Mesothelial cell of epicardium (in vitro differentiated cells): ENCODE measurements at regions not wholly inside any gene's neighbourhood (a gene's known extent, or its start where the extent isn't known, plus 50 kb on each side); places are given as distances from the start of the nearest gene placed in this dataset.

Experiments used
- DNase-seq, 2 experiments: peaks; one replicate each; pipeline ENCODE4 v3.0.0; 2021; ENCODE audit warnings: low spot score in 2 of 2; ENCODE audit not compliant: unreplicated experiment in 2 of 2
- H3K27ac Mint-ChIP-seq: 2 replicates; pipeline ENCODE4 v1.8.0; 2021; ENCODE audit warnings: mixed read lengths
- H3K27me3 Mint-ChIP-seq: 2 replicates; pipeline ENCODE4 v1.8.0; 2021; ENCODE audit warnings: low read depth, mixed read lengths
- H3K36me3 Mint-ChIP-seq: 2 replicates; pipeline ENCODE4 v1.8.0; 2021; ENCODE audit warnings: mixed read lengths
- H3K4me1 Mint-ChIP-seq: 2 replicates; pipeline ENCODE4 v1.8.0; 2021; ENCODE audit warnings: mixed read lengths
- H3K4me3 Mint-ChIP-seq: 2 replicates; pipeline ENCODE4 v1.8.0; 2021; ENCODE audit warnings: mild to moderate bottlenecking, moderate library complexity, mixed read lengths
- H3K9me3 Mint-ChIP-seq: 2 replicates; pipeline ENCODE4 v1.8.0; 2021; ENCODE audit warnings: mixed read lengths
- CTCF ChIP-seq: fragments of 200-600 bp; sonication (generic); IDR thresholded peaks from one replicate; pipeline ENCODE4 v1.5.0; 2021; ENCODE audit warnings: antibody characterized with exemption; ENCODE audit not compliant: unreplicated experiment

DNA sequence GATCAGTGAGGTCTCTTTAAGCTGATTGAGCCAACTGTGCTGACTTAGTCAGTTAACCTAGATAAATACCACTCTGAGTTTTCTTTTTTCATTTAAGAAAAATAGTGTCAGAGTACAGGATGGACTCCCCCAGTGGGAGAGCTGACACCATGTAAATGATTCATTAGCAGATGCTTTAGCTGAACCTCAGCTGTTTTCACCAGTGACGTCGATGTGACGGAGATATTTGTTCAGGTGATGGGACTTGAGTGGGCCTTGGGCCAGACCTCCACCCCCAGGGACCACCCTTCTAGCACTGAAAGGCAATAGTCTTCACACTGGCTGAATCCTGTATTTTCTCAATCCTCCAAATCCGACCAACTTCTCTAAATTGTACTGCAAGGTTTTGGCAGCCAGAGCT is 196.1 kb downstream of the GAS1 start:
- H3K9me3 Mint-ChIP-seq = no peaks in the 10 kb centered on the region
- no peaks in the 10 kb centered on the region for H3K27me3 Mint-ChIP-seq
- no peak for TF ChIP-seq CTCF
- H3K4me3 Mint-ChIP-seq = no peak overlapping the region
- no peak overlapping the region for H3K27ac Mint-ChIP-seq
- H3K4me1 Mint-ChIP-seq = peaks cover 52% of the 10 kb centered on the region
- no peak for DNase-seq
- H3K36me3 Mint-ChIP-seq = no peaks in the 10 kb centered on the region

DNA sequence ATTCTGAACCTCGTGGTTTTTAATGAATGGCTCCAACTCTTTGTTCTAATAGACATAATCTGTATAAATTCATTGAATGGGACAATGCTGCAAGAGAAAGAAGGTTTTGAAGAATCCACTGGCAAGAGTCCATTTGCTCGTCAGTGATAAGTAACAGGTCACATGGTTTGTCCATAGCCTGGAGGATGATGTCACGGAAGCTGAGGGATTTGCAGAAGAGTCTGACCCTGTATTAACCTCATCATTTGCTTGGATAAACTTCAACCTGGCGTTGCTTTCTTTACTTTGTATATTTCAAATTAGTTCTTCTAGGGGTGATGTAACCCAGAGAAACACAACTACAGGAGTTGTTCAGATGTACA is 197.4 kb downstream of the GAS1 start:
- H3K4me1 Mint-ChIP-seq = peaks cover 48% of the 10 kb centered on the region
- no peak for TF ChIP-seq CTCF
- peak overlapping the region; percentile 84 for H3K27ac Mint-ChIP-seq
- no peaks in the 10 kb centered on the region for H3K36me3 Mint-ChIP-seq
- no peak for DNase-seq
- no peaks in the 10 kb centered on the region for H3K9me3 Mint-ChIP-seq
- H3K27me3 Mint-ChIP-seq = no peaks in the 10 kb centered on the region
- H3K4me3 Mint-ChIP-seq = no peak overlapping the region

DNA sequence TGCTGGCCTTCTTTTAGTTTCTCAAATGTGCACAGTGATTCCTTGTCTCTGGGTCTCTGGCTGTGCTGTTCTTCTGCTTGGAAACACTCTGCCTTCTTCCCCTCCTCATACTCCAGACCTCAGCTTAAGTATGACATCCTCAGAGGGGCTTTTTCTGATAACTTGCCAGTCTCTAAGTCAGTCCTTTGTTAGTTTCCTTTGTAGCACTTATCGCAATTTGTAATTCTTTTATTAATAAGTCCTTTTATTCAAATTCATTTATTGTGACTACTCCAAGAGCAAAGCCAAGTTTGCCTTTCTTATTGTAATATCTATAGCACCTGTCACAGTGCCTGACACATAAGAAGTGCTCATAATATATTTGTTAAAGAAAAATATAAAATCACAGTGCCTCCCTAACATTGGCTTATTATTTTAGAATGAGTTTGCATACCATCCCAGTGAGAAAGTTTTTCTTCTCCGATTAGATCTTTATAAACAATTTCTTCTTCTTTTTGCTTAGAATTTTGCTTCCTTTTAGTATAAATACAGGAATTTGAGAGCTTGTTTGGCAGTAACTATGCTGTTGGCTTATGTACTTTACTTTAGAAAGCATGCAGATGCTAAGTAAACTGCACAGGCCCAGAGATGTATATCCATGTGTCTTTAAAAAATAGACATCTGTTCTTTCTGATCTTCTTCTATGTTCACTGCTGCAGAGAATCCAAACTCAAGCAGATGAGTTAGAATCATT is 198.0 kb downstream of the GAS1 start:
- peaks cover 45% of the 10 kb centered on the region for H3K4me1 Mint-ChIP-seq
- TF ChIP-seq CTCF = no peak
- H3K9me3 Mint-ChIP-seq = no peaks in the 10 kb centered on the region
- no peak for DNase-seq
- H3K27me3 Mint-ChIP-seq = no peaks in the 10 kb centered on the region
- peak overlapping the region; percentile 84 for H3K27ac Mint-ChIP-seq
- no peak overlapping the region for H3K4me3 Mint-ChIP-seq
- no peaks in the 10 kb centered on the region for H3K36me3 Mint-ChIP-seq

GRCh38 chr9:86747711-86748110 is 199.6 kb downstream of the GAS1 start:
- no peak for DNase-seq
- Mint-ChIP-seq H3K27me3 (no peaks in the 10 kb centered on the region), H3K4me1 (peaks cover 41% of the 10 kb centered on the region), H3K9me3 (no peaks in the 10 kb centered on the region), H3K27ac (no peak overlapping the region), H3K36me3 (no peaks in the 10 kb centered on the region), H3K4me3 (no peak overlapping the region)
- TF ChIP-seq CTCF = no peak

- Mint-ChIP-seq H3K4me1 (peaks cover 22% of the 10 kb centered on the region), H3K36me3 (no peaks in the 10 kb centered on the region), H3K4me3 (no peak overlapping the region), H3K27me3 (no peaks in the 10 kb centered on the region), H3K9me3 (peaks cover 7% of the 10 kb centered on the region), H3K27ac (no peak overlapping the region)
- no peak for TF ChIP-seq CTCF
- DNase-seq = no peak
Observed at GRCh38 chr9:86741311-86742208, 205.7 kb downstream of the GAS1 start.
